ENCODE measurements at regions not wholly inside any gene's neighbourhood (a gene's known extent, or its start where the extent isn't known, plus 50 kb on each side); places are given as distances from the start of the nearest gene placed in this dataset.

GRCh38 chr12:115412831-115413230, 728.9 kb upstream of the TBX3 start:
- H3K9me3 Mint-ChIP-seq (ENCODE audit: unreplicated experiment), result no peaks in the 10 kb centered on the region
- peaks cover 10% of the 10 kb centered on the region for H3K4me1 Mint-ChIP-seq (ENCODE audit: unreplicated experiment)
- H3K27ac Mint-ChIP-seq (ENCODE audit: unreplicated experiment), result no peak overlapping the region
- no peak for DNase-seq (ENCODE audit: extremely low spot score, unreplicated experiment)
- H3K36me3 Mint-ChIP-seq (ENCODE audit: unreplicated experiment), result no peaks in the 10 kb centered on the region
- H3K4me3 Mint-ChIP-seq (ENCODE audit: unreplicated experiment), result no peak overlapping the region
- TF ChIP-seq CTCF (IDR thresholded peaks at IDR 0.05), result no peak
- no peaks in the 10 kb centered on the region for H3K27me3 Mint-ChIP-seq (ENCODE audit: unreplicated experiment)

- H3K4me1 Mint-ChIP-seq (ENCODE audit: unreplicated experiment), result peaks cover 22% of the 10 kb centered on the region
- H3K27me3 Mint-ChIP-seq (ENCODE audit: unreplicated experiment), result no peaks in the 10 kb centered on the region
- H3K9me3 Mint-ChIP-seq (ENCODE audit: unreplicated experiment), result no peaks in the 10 kb centered on the region
- no peaks in the 10 kb centered on the region for H3K36me3 Mint-ChIP-seq (ENCODE audit: unreplicated experiment)
- H3K4me3 Mint-ChIP-seq (ENCODE audit: unreplicated experiment), result no peak overlapping the region
- no peak for DNase-seq (ENCODE audit: extremely low spot score, unreplicated experiment)
- H3K27ac Mint-ChIP-seq (ENCODE audit: unreplicated experiment), result no peak overlapping the region
- TF ChIP-seq CTCF (IDR thresholded peaks at IDR 0.05), result no peak
Observed at GRCh38 chr12:115411121-115411520, 727.1 kb upstream of the TBX3 start.

- TF ChIP-seq CTCF (IDR thresholded peaks at IDR 0.05), result no peak
- Mint-ChIP-seq H3K4me1 (ENCODE audit: unreplicated experiment) (peaks cover 36% of the 10 kb centered on the region), H3K27me3 (ENCODE audit: unreplicated experiment) (no peaks in the 10 kb centered on the region), H3K9me3 (ENCODE audit: unreplicated experiment) (peaks cover 4% of the 10 kb centered on the region), H3K27ac (ENCODE audit: unreplicated experiment) (no peak overlapping the region), H3K4me3 (ENCODE audit: unreplicated experiment) (no peak overlapping the region), H3K36me3 (ENCODE audit: unreplicated experiment) (no peaks in the 10 kb centered on the region)
- no peak for DNase-seq (ENCODE audit: extremely low spot score, unreplicated experiment)
Observed at GRCh38 chr12:115408642-115409041, 724.7 kb upstream of the TBX3 start.

- Mint-ChIP-seq H3K27me3 (ENCODE audit: unreplicated experiment) (no peaks in the 10 kb centered on the region), H3K9me3 (ENCODE audit: unreplicated experiment) (peaks cover 4% of the 10 kb centered on the region), H3K27ac (ENCODE audit: unreplicated experiment) (no peak overlapping the region), H3K36me3 (ENCODE audit: unreplicated experiment) (no peaks in the 10 kb centered on the region), H3K4me1 (ENCODE audit: unreplicated experiment) (peaks cover 36% of the 10 kb centered on the region), H3K4me3 (ENCODE audit: unreplicated experiment) (no peak overlapping the region)
- no peak for DNase-seq (ENCODE audit: extremely low spot score, unreplicated experiment)
- TF ChIP-seq CTCF (IDR thresholded peaks at IDR 0.05), result no peak
Observed at GRCh38 chr12:115407723-115408122, 723.7 kb upstream of the TBX3 start.

GRCh38 chr12:115407036-115407435, 723.1 kb upstream of the TBX3 start:
- Mint-ChIP-seq H3K27ac (ENCODE audit: unreplicated experiment) (no peak overlapping the region), H3K27me3 (ENCODE audit: unreplicated experiment) (no peaks in the 10 kb centered on the region), H3K4me1 (ENCODE audit: unreplicated experiment) (peaks cover 36% of the 10 kb centered on the region), H3K36me3 (ENCODE audit: unreplicated experiment) (no peaks in the 10 kb centered on the region), H3K4me3 (ENCODE audit: unreplicated experiment) (no peak overlapping the region), H3K9me3 (ENCODE audit: unreplicated experiment) (peaks cover 4% of the 10 kb centered on the region)
- TF ChIP-seq CTCF (IDR thresholded peaks at IDR 0.05), result no peak
- no peak for DNase-seq (ENCODE audit: extremely low spot score, unreplicated experiment)
